Keratinocyte (primary cell): ENCODE measurements at regions not wholly inside any gene's neighbourhood (a gene's known extent, or its start where the extent isn't known, plus 50 kb on each side); places are given as distances from the start of the nearest gene placed in this dataset.
A peak's percentile ranks its signal among the peaks of the same experiment; 100 is the strongest.

Experiments used
- DNase-seq: peaks from one replicate; pipeline ENCODE4 v3.0.0-alpha.2; 2011; ENCODE audit warnings: low read depth, missing footprints, low spot score
- FAIRE-seq: peaks from 2 replicates; lab custom pipeline; 2011; peaks lifted over from hg19 to GRCh38; lab: Jason Lieb, UNC
- H2AFZ ChIP-seq: 2 replicates; pipeline ENCODE4 v1.6.0; 2012; ENCODE audit warnings: low read length, control low read depth, inconsistent platforms; ENCODE audit not compliant: control insufficient read depth
- H3K27ac ChIP-seq: 2 replicates; pipeline ENCODE4 v1.5.1; 2011; ENCODE audit warnings: low read length; ENCODE audit not compliant: control insufficient read depth, insufficient read depth
- H3K27me3 ChIP-seq: 3 replicates; pipeline ENCODE4 v1.6.0; 2011; ENCODE audit warnings: low read length; ENCODE audit not compliant: control insufficient read depth, insufficient read depth; ENCODE audit errors: extremely low read depth
- H3K36me3 ChIP-seq, 2 experiments: 2 replicates in 1 of 2; 3 replicates in 1 of 2; pipeline ENCODE4 v1.5.1; 2011; ENCODE audit warnings: low read length in 2 of 2, mild to moderate bottlenecking in 1 of 2; ENCODE audit not compliant: control insufficient read depth in 2 of 2, insufficient read depth in 2 of 2; ENCODE audit errors: extremely low read depth in 1 of 2
- H3K4me1 ChIP-seq: 3 replicates; pipeline ENCODE4 v1.5.1; 2011; ENCODE audit warnings: low read length; ENCODE audit not compliant: control insufficient read depth, insufficient read depth; ENCODE audit errors: extremely low read depth
- H3K4me2 ChIP-seq: 3 replicates; pipeline ENCODE4 v1.6.0; 2011; ENCODE audit warnings: low read depth, low read length; ENCODE audit not compliant: control insufficient read depth, insufficient read depth; ENCODE audit errors: extremely low read depth
- H3K4me3 ChIP-seq, 3 experiments: fragments of 200-600 bp in 1 of 3; sonication (generic) in 1 of 3; 2 replicates in 2 of 3; 3 replicates in 1 of 3; pipeline ENCODE4 v1.5.1; 2011 to 2016; ENCODE audit warnings: low read length in 3 of 3, mild to moderate bottlenecking in 3 of 3, control low read depth in 2 of 3, inconsistent platforms in 1 of 3, low read depth in 1 of 3, mixed read lengths in 1 of 3, mixed run types in 1 of 3, moderate library complexity in 1 of 3; ENCODE audit not compliant: control insufficient read depth in 2 of 3, insufficient read depth in 2 of 3; ENCODE audit errors: extremely low read depth in 1 of 3
- H3K79me2 ChIP-seq: 2 replicates; pipeline ENCODE4 v1.6.0; 2012; ENCODE audit warnings: low read length; ENCODE audit not compliant: control insufficient read depth, insufficient read depth
- H3K9ac ChIP-seq: 3 replicates; pipeline ENCODE4 v1.6.0; 2011; ENCODE audit warnings: low read length; ENCODE audit not compliant: control insufficient read depth, insufficient read depth; ENCODE audit errors: extremely low read depth
- H3K9me1 ChIP-seq: 3 replicates; pipeline ENCODE4 v1.6.0; 2011; ENCODE audit warnings: low read length; ENCODE audit not compliant: control insufficient read depth, insufficient read depth; ENCODE audit errors: extremely low read depth
- H3K9me3 ChIP-seq: 2 replicates; pipeline ENCODE4 v1.5.1; 2012; ENCODE audit warnings: low read depth, low read length; ENCODE audit not compliant: control insufficient read depth
- H4K20me1 ChIP-seq: 3 replicates; pipeline ENCODE4 v1.6.0; 2011; ENCODE audit warnings: low read length; ENCODE audit not compliant: control insufficient read depth, insufficient read depth; ENCODE audit errors: extremely low read depth
- CTCF ChIP-seq, 3 experiments: IDR thresholded peaks in 1 of 3; conservative IDR thresholded peaks in 1 of 3; optimal IDR thresholded peaks in 1 of 3; 2 replicates in 2 of 3; 3 replicates in 1 of 3; pipeline versions ENCODE3 to v1.5.1; 2011; ENCODE audit warnings: low read length in 3 of 3, mild to moderate bottlenecking in 3 of 3, moderate library complexity in 2 of 3, control low read depth in 1 of 3, inconsistent platforms in 1 of 3; ENCODE audit not compliant: insufficient read depth in 2 of 3; ENCODE audit errors: extremely low read depth in 1 of 3
- EZH2 ChIP-seq: IDR thresholded peaks from one replicate; pipeline ENCODE4 v1.6.1; 2012; ENCODE audit warnings: inconsistent platforms, mild to moderate bottlenecking, low read length, moderate library complexity
- dilution Hi-C: fragments of 300-500 bp; cut with MboI; formaldehyde crosslinking; loops from one replicate; pipeline ENCODE4 v1.7.0; 2020; ENCODE audit warnings: low sequenced_read_pairs; ENCODE audit not compliant: extremely low pct_ligation_motif_present

GRCh38 chr10:35911233-35911632 lies 269.1 kb upstream of the FZD8 start:
- Histone ChIP-seq H3K27me3 (no peaks in the 10 kb centered on the region), H3K4me3 (no peak overlapping the region), H2AFZ (no peak overlapping the region), H4K20me1 (no peaks in the 10 kb centered on the region), H3K4me2 (peak overlapping the region; percentile 12), H3K79me2 (no peaks in the 10 kb centered on the region), H3K9me3 (no peaks in the 10 kb centered on the region), H3K4me1 (peaks cover 45% of the 10 kb centered on the region), H3K27ac (peak overlapping the region; percentile 83), H3K9ac (peak overlapping the region; percentile 51), H3K36me3 (no peaks in the 10 kb centered on the region), H3K9me1 (no peaks in the 10 kb centered on the region)
- DNase-seq (peak; percentile 28), FAIRE-seq (peak; percentile 68)
- TF ChIP-seq EZH2 (no peak), CTCF (optimal IDR thresholded peaks at IDR 0.05 in 1 of 3, IDR thresholded peaks at IDR 0.05 in 1 of 3, conservative IDR thresholded peaks at IDR 0.05 in 1 of 3; ENCODE audit: extremely low read depth in 1 of 3, insufficient read depth in 2 of 3, low read length in 3 of 3) (no peak)
- dilution Hi-C loops = no loop called here

GRCh38 chr10:35910234-35910633 lies 268.1 kb upstream of the FZD8 start:
- H3K9me1 ChIP-seq = no peaks in the 10 kb centered on the region
- no peak overlapping the region for H2AFZ ChIP-seq
- H3K79me2 ChIP-seq = no peaks in the 10 kb centered on the region
- DNase-seq (peak; percentile 44), FAIRE-seq (peak; percentile 65)
- peak overlapping the region; percentile 31 for H3K4me2 ChIP-seq
- H4K20me1 ChIP-seq = no peaks in the 10 kb centered on the region
- peaks cover 45% of the 10 kb centered on the region for H3K4me1 ChIP-seq
- H3K27me3 ChIP-seq = no peaks in the 10 kb centered on the region
- H3K36me3 ChIP-seq = no peaks in the 10 kb centered on the region
- dilution Hi-C loops = no loop called here
- peak overlapping the region; percentile 83 for H3K27ac ChIP-seq
- no peaks in the 10 kb centered on the region for H3K9me3 ChIP-seq
- H3K4me3 ChIP-seq = no peak overlapping the region
- TF ChIP-seq CTCF (optimal IDR thresholded peaks at IDR 0.05 in 1 of 3, IDR thresholded peaks at IDR 0.05 in 1 of 3, conservative IDR thresholded peaks at IDR 0.05 in 1 of 3; ENCODE audit: extremely low read depth in 1 of 3, insufficient read depth in 2 of 3, low read length in 3 of 3) (no peak), EZH2 (no peak)
- peak overlapping the region; percentile 13 for H3K9ac ChIP-seq
